ENCODE measurements at regions not wholly inside any gene's neighbourhood (a gene's known extent, or its start where the extent isn't known, plus 50 kb on each side); places are given as distances from the start of the nearest gene placed in this dataset.

DNA sequence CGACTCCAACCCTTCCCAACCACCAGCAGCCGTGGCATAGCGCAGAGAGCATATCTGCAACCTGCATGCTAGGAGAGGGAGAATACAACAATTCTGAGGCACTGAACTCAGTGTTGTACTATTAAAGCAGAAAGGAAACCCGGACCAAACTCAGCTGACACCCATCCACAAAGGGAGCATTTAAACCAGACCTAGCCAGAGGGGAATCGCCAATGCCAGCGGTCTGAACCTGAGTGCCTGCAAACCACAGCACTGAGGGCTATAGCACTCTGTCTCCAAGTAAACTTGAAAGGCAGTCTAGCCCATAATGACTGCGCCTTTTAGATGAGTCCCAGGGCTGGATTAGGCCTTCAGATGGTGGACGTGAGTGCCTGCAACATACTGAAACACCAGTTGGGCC lies 494.4 kb upstream of the PTPRD start:
- no peaks in the 10 kb centered on the region for H3K27me3 ChIP-seq
- H3K9me3 ChIP-seq, result no peaks in the 10 kb centered on the region
- DNase-seq (ENCODE audit: extremely low spot score in 2 of 2), result no peak
- intact Hi-C loops (cut with DNase I), result no loop called here
- H3K4me1 ChIP-seq, result no peaks in the 10 kb centered on the region
- no peak overlapping the region for H3K27ac ChIP-seq
- H3K36me3 ChIP-seq, result no peaks in the 10 kb centered on the region
- H3K4me3 ChIP-seq, result no peak overlapping the region
- TF ChIP-seq, protein P1, sequence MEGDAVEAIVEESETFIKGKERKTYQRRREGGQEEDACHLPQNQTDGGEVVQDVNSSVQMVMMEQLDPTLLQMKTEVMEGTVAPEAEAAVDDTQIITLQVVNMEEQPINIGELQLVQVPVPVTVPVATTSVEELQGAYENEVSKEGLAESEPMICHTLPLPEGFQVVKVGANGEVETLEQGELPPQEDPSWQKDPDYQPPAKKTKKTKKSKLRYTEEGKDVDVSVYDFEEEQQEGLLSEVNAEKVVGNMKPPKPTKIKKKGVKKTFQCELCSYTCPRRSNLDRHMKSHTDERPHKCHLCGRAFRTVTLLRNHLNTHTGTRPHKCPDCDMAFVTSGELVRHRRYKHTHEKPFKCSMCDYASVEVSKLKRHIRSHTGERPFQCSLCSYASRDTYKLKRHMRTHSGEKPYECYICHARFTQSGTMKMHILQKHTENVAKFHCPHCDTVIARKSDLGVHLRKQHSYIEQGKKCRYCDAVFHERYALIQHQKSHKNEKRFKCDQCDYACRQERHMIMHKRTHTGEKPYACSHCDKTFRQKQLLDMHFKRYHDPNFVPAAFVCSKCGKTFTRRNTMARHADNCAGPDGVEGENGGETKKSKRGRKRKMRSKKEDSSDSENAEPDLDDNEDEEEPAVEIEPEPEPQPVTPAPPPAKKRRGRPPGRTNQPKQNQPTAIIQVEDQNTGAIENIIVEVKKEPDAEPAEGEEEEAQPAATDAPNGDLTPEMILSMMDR (IDR thresholded peaks at IDR 0.05), result no peak
- TF ChIP-seq POLR2AphosphoS5 (IDR thresholded peaks at IDR 0.05; ENCODE audit: insufficient read depth in 1 of 2, low read depth in 1 of 2), result no peak

DNA sequence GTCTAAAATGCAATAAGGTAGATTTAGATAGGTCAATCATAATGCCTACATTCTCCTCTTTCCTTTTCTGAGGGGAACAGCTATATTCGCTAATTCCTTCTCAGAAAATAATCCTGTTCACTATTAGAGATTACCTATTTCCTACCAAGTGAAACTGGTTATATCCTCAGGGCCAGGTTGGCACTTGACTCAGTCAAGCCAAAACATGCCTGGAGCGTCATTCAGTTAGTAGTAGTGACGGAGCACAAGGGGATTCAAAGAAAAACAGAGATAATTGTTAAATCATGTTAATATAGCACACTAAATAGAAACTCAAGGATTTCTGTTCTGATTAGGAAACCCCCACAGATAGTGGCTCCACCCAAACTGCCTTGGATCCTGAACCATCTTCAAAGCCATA lies 515.4 kb upstream of the PTPRD start:
- Histone ChIP-seq H3K4me1 (no peaks in the 10 kb centered on the region), H3K9me3 (no peaks in the 10 kb centered on the region), H3K27ac (no peak overlapping the region), H3K4me3 (no peak overlapping the region), H3K36me3 (no peaks in the 10 kb centered on the region), H3K27me3 (no peaks in the 10 kb centered on the region)
- DNase-seq (ENCODE audit: extremely low spot score in 2 of 2), result no peak
- intact Hi-C loops (cut with DNase I), result no loop called here
- TF ChIP-seq, protein P1 (IDR thresholded peaks at IDR 0.05), result no peak
- TF ChIP-seq POLR2A (IDR thresholded peaks at IDR 0.05), result no peak
- no peak for TF ChIP-seq POLR2AphosphoS5 (IDR thresholded peaks at IDR 0.05; ENCODE audit: insufficient read depth in 1 of 2, low read depth in 1 of 2)

DNA sequence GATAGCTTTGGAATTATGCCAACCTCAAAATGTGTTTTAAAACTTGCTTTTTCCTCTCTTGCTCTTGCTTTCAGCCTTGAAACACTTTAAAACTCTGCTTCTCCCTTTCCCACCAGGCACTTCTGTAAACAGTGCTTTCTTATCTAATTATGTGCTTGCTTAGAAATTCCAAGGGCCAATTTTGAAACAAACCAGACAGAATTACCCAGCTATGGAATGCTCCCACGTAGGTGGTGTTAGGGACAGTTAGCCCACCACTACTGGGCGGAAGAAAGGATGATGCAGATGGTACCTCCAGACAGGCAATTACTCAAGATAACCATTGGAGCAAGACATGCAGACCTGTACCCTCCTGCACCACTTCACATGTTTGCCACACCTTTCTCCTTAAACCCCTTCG lies 523.0 kb upstream of the PTPRD start:
- H3K4me3 ChIP-seq, result no peak overlapping the region
- no peak overlapping the region for H3K27ac ChIP-seq
- no peaks in the 10 kb centered on the region for H3K4me1 ChIP-seq
- no peaks in the 10 kb centered on the region for H3K36me3 ChIP-seq
- no peak for TF ChIP-seq POLR2A (IDR thresholded peaks at IDR 0.05)
- no peak for TF ChIP-seq POLR2AphosphoS5 (IDR thresholded peaks at IDR 0.05; ENCODE audit: insufficient read depth in 1 of 2, low read depth in 1 of 2)
- TF ChIP-seq, protein P1 (IDR thresholded peaks at IDR 0.05), result no peak
- intact Hi-C loops (cut with DNase I), result no loop called here
- no peaks in the 10 kb centered on the region for H3K27me3 ChIP-seq
- no peak for DNase-seq (ENCODE audit: extremely low spot score in 2 of 2)
- H3K9me3 ChIP-seq, result no peaks in the 10 kb centered on the region

DNA sequence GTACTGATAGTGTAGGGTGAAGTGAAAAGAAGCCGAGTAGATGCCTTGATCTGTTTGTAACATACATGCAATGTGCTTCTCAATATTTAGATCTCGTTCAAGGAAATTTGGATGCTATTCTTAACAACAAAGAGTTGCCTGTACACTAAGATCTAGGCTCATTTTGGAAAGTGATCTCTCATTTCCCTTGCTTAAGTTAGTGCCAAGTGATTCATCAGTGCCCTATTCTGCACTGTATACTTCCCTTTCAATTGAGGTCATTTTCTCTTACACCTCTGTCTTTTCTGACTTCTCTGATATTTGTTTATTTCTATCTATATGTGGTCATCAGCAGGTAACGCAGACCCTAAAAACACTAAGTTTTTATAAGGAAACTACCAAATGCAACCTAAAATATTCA lies 528.6 kb upstream of the PTPRD start:
- no peak for DNase-seq (ENCODE audit: extremely low spot score in 2 of 2)
- intact Hi-C loops (cut with DNase I), result no loop called here
- no peaks in the 10 kb centered on the region for H3K9me3 ChIP-seq
- H3K4me3 ChIP-seq, result no peak overlapping the region
- H3K27me3 ChIP-seq, result no peaks in the 10 kb centered on the region
- no peaks in the 10 kb centered on the region for H3K36me3 ChIP-seq
- H3K27ac ChIP-seq, result no peak overlapping the region
- no peak for TF ChIP-seq POLR2A (IDR thresholded peaks at IDR 0.05)
- TF ChIP-seq POLR2AphosphoS5 (IDR thresholded peaks at IDR 0.05; ENCODE audit: insufficient read depth in 1 of 2, low read depth in 1 of 2), result no peak
- TF ChIP-seq, protein P1 (IDR thresholded peaks at IDR 0.05), result no peak
- H3K4me1 ChIP-seq, result no peaks in the 10 kb centered on the region

DNA sequence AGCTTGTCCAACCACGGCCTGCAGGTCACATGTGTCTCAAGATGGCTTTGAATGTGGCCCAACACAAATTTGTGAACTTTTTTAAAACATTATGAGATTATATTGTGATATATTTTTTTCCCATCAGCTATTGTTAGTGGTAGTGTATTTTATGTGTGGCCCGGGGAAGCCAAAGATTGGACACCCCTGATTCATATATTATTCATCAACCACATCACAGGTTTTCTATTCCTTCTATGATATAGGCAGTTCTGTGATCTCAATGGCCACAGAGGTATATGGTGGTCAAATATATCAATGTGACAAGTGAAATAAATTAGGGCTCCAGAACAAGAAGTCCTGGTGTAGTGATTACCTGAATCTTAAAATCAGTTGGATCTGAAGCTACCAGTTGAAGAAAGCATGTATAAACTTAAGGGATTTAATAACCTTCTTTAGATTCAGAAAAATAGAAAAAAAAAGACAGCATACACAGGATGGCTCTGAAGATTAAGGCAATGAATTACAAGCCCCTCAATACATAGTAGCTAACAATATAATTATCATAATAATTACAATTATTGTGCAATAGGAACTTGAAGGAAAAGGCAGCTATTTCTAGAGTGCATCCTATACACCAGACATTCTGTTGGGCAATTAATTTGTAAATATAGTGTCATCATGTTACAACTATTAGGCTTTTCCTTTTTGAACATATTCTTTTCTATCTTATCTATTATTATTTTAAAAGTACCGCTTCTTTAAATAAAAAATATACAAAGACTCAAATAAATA lies 530.4 kb upstream of the PTPRD start:
- intact Hi-C loops (cut with DNase I), result no loop called here

More for the DNA sequence above, 530.4 kb upstream of the PTPRD start:
- no peak overlapping the region for H3K4me3 ChIP-seq
- no peak overlapping the region for H3K27ac ChIP-seq
- no peaks in the 10 kb centered on the region for H3K36me3 ChIP-seq
- H3K4me1 ChIP-seq, result no peaks in the 10 kb centered on the region
- H3K9me3 ChIP-seq, result no peaks in the 10 kb centered on the region
- no peaks in the 10 kb centered on the region for H3K27me3 ChIP-seq
- TF ChIP-seq, protein P1 (IDR thresholded peaks at IDR 0.05), result no peak
- TF ChIP-seq POLR2A (IDR thresholded peaks at IDR 0.05), result no peak
- TF ChIP-seq POLR2AphosphoS5 (IDR thresholded peaks at IDR 0.05; ENCODE audit: insufficient read depth in 1 of 2, low read depth in 1 of 2), result no peak
- no peak for DNase-seq (ENCODE audit: extremely low spot score in 2 of 2)

Data from vagina (tissue), 2 donors.